HG03060 (cell line): ENCODE measurements at regions not wholly inside any gene's neighbourhood (a gene's known extent, or its start where the extent isn't known, plus 50 kb on each side); places are given as distances from the start of the nearest gene placed in this dataset.
"Not testable (repeated sequence)": the region's sequence is repeated elsewhere in the genome, so short reads cannot be mapped to it uniquely, and the experiment has no call there.

Experiments used
- ATAC-seq: cut with Tn5 transposase; IDR thresholded peaks from one replicate; pipeline ENCODE4 v1.9.1; 2021; ENCODE audit warnings: low read depth, moderate number of reproducible peaks; ENCODE audit not compliant: unreplicated experiment

- ATAC-seq, result no peak
Measured at GRCh38 chr1:68777851-68778250, 281.0 kb upstream of the DEPDC1 start.

GRCh38 chr1:68779841-68780240, 283.0 kb upstream of the DEPDC1 start:
- ATAC-seq, result not testable (repeated sequence)

GRCh38 chr1:68780919-68781318, 284.0 kb upstream of the DEPDC1 start:
- ATAC-seq, result no peak

- ATAC-seq, result no peak
Measured at GRCh38 chr1:68782890-68783289, 286.0 kb upstream of the DEPDC1 start.

GRCh38 chr1:68785328-68785727, 288.4 kb upstream of the DEPDC1 start:
- no peak for ATAC-seq

GRCh38 chr1:68788762-68789161, 291.9 kb upstream of the DEPDC1 start:
- no peak for ATAC-seq

DNA sequence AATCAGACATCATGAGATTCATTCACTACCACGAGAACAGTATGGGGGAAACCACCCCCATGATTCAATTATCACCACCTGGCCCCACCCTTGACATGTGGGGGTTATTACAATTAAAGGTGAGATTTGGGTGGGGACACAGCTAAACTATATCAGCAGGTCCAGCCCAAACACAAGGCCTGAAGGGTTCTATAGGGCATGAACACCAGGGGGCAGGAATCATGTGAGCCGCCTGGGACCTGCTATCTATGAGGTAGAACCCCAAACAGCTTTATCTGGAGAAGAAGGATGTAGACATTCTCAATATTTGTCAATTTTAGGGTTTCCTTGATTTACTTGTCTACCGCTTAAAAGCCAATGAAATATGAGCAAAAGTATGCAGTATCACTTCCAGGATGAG, 294.9 kb upstream of the DEPDC1 start:
- no peak for ATAC-seq

GRCh38 chr1:68795956-68796355, 299.1 kb upstream of the DEPDC1 start:
- no peak for ATAC-seq

GRCh38 chr1:68796888-68797287, 300.0 kb upstream of the DEPDC1 start:
- ATAC-seq, result no peak

- no peak for ATAC-seq
Measured at GRCh38 chr1:68798071-68798470, 301.2 kb upstream of the DEPDC1 start.

DNA sequence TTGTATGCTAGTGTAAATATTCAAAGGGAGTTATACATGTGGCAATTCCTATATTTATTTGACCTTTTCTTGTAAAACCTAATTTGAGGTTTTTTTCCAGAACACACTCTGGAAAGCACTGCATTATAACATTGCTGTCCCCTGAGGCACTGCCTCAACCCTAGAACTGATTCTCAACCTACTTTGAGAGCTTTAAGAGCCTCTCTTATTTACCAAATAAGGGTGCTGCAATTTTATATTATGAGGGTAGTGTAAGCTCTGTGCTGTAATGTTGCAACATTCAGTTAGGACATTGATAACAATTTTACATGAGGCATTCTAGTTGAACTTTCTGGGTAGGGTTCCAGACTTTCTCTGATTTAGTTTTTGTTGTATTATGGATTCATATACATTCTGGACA, 302.2 kb upstream of the DEPDC1 start:
- no peak for ATAC-seq

GRCh38 chr1:68800182-68800581, 303.3 kb upstream of the DEPDC1 start:
- ATAC-seq, result no peak

- no peak for ATAC-seq
Measured at GRCh38 chr1:68801440-68801839, 304.6 kb upstream of the DEPDC1 start.

DNA sequence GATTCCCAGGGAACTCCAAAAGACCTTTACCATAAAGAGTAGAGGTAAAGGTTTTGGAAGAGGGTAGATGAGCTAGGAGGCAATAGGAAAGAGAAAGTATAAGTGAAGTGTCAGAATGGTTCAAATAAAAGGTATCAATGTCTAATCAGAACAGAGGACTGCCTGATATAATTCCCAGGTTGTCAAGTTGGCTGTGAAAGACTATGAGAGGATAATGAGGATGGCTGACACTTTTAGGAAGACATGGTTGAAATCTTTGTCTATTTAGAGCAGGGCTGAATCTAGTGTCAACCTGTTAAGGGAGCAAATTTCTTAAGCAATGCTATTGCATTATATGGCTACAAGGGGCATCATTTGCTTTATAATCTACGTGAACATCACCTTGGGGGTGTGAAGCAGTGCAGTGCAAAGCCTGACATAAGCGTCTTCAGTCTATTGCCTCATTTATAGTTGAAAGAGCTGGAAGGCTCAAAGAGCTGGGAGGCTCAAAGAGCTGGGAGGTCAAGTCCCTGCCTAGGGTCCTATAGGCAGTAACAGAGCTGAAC, 308.3 kb upstream of the DEPDC1 start:
- no peak for ATAC-seq

DNA sequence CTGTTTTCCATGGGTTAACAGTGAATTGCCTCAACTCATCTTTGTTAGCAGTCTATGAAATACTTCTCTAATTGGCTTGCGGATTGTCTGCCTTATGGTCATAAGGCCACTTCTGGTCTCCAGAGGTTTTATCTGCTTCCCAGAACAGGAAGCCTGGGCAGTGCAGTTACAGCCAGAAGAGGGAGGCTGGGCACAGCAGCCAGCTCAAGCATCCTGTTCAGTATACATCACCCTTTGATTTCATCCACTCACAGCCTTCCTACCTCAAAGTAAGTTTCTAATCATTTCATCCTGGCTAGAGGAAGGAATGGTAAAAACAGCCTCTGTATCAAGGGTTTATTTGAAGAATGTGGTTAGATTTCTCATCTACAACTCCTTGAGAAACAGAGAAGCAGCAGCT, 311.5 kb upstream of the DEPDC1 start:
- no peak for ATAC-seq

DNA sequence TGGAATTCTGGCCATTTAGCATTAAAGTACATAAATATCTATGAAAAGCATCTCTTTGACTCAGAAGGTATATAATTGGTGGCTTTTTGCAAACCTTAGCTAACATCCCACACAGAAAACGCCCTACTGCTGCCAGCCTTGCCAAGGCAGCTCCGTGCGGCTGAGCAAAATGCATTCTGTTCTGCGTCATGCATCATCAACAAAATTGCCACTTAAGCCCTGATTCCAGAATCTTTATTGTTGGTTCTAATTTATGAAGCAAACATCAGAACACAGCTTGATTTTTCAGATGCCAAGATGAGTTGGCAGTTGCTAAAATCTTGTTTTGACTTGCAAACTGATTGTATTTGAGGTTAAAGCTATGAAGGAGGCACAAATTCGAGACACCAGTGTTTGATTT, 314.9 kb upstream of the DEPDC1 start:
- ATAC-seq, result no peak

- ATAC-seq, result no peak
Measured at GRCh38 chr1:68812333-68812732, 315.5 kb upstream of the DEPDC1 start.

GRCh38 chr1:68814067-68814466, 317.2 kb upstream of the DEPDC1 start:
- no peak for ATAC-seq

GRCh38 chr1:68815632-68816031, 318.8 kb upstream of the DEPDC1 start:
- no peak for ATAC-seq

DNA sequence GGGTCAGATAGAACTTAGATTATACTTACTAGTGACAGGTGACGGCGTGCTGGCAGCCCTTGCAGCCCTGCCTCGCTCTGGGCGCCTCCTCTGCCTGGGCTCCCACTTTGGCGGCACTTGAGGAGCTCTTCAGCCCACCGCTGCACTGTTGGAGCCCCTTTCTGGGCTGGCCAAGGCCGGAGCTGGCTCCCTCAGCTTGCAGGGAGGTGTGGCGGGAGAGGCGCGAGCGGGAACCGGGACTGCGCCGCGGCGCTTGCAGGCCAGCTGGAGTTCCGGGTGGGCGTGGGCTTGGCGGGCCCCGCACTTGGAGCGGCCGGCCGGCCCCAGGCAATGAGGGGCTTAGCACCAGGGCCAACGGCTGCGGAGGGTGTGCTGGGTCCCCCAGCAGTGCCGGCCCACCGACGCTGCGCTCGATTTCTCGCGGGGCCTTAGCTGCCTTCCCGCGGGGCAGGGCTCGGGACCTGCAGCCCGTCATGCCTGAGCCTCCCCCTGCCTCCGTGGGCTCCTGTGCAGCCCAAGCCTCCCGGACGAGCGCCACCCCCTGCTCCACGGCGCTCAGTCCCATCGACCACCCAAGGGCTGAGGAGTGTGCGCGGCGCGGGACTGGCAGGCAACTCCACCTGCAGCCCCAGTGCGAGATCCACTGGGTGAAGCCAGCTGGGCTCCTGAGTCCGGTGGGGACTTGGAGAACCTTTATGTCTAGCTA, 320.8 kb upstream of the DEPDC1 start:
- ATAC-seq, result not testable (repeated sequence)

DNA sequence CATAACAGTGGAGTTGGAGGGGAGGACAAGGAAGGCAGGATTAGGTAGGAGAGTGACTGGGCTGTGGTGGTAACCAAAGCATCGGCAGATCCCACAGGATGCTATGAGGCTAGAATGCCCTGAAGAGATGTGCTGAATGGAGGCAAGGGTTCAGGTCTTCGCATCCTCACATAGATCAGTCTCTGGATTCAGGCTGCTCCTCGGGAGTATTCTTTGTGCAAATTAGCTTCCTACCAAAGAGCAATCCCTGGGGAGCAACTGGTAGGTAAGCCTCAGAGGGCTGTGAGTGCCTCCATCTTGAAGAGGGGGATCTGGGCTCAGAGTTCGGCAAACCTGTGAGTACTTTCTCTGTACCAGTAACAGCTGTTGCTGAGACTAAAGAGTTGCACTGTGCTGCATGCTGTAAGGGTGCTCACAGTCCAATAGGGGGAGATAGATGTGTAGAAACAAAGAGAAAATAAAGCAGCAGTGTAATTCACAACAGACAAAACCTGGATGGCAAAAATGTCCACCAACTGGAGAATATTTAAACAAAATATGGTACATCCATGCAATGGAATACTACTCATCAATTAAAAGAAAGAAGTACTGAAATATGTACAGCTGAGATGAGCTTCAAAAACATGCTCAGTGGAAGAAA, 322.4 kb upstream of the DEPDC1 start:
- no peak for ATAC-seq

DNA sequence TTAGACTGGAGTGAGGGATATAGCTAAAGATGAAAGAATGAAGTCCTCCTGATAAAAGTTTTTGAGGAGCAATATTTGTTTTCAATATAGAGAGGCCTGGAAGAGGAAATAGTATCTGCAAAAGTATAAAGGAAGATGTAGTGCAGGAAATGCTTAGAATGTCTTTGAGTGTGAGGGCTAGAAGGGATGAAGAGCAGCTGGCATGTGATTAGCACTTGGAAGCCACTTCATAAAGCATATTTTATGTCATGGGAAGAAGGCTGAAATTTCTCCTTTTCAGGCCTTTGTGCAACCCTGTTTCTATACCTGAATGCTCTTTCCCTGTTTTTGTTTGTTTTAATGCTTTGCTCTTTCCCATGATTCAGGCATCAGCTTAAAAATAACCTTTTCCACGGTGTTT, 323.3 kb upstream of the DEPDC1 start:
- ATAC-seq, result no peak
